PFSK-1 (cell line): ENCODE measurements at regions not wholly inside any gene's neighbourhood (a gene's known extent, or its start where the extent isn't known, plus 50 kb on each side); places are given as distances from the start of the nearest gene placed in this dataset.

ENCODE experiments used
- FOXP2 ChIP-seq: optimal IDR thresholded peaks from 2 replicates; pipeline ENCODE3; 2011; ENCODE audit warnings: borderline replicate concordance, control low read depth, inconsistent platforms; ENCODE audit not compliant: insufficient read depth; ENCODE audit errors: extremely low read length, extremely low read depth
- POLR2AphosphoS5 ChIP-seq: IDR thresholded peaks from 2 replicates; pipeline ENCODE4 v1.6.1; 2012; ENCODE audit warnings: low read depth, mild to moderate bottlenecking, control low read depth, low read length, moderate library complexity
- REST ChIP-seq, 2 experiments: IDR thresholded peaks; 2 replicates each; pipeline versions ENCODE4 v1.6.1 to v1.8.0; 2011 to 2012; ENCODE audit warnings: low read depth in 2 of 2, low read length in 2 of 2, control low read depth in 1 of 2, inconsistent platforms in 1 of 2, mild to moderate bottlenecking in 1 of 2, moderate library complexity in 1 of 2; ENCODE audit not compliant: insufficient read depth in 1 of 2
- SIN3A ChIP-seq: IDR thresholded peaks from 2 replicates; pipeline ENCODE4 v1.6.1; 2012; ENCODE audit warnings: mild to moderate bottlenecking, low read length, moderate library complexity, borderline replicate concordance; ENCODE audit not compliant: insufficient read depth
- TAF1 ChIP-seq: IDR thresholded peaks from 2 replicates; pipeline ENCODE4 v1.6.1; 2012; ENCODE audit warnings: low read length, control low read depth, borderline replicate concordance; ENCODE audit not compliant: insufficient read depth

DNA sequence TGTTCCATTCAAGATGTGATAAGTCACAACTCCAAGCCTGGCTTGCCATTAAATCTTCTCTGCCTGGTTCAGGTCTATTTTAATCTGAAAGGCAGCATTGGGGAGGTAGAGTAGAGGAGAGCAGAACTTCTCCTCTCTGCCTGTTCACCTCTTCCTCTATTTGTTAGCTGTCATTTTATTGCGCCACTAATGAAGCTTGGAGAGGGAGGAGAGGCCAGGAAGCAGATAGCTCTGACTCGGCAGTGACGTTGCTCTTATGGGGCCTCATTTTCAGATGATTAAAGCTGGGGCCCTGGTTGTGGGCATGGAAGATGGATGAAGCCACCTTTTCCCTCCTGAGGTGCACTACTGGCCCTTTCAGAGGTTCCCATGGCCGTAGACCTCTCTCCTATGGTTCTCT lies 207.3 kb downstream of the MID1IP1 start:
- TF ChIP-seq TAF1 (no peak), REST (IDR thresholded peaks at IDR 0.05; ENCODE audit: insufficient read depth in 1 of 2, low read depth in 2 of 2, low read length in 2 of 2) (no peak), SIN3A (no peak), FOXP2 (no peak), POLR2AphosphoS5 (no peak)

GRCh38 chrX:39011454-39012221 lies 210.4 kb downstream of the MID1IP1 start:
- no peak for TF ChIP-seq SIN3A
- no peak for TF ChIP-seq FOXP2
- TF ChIP-seq REST (IDR thresholded peaks at IDR 0.05; ENCODE audit: insufficient read depth in 1 of 2, low read depth in 2 of 2, low read length in 2 of 2), result no peak
- TF ChIP-seq TAF1, result no peak
- no peak for TF ChIP-seq POLR2AphosphoS5

DNA sequence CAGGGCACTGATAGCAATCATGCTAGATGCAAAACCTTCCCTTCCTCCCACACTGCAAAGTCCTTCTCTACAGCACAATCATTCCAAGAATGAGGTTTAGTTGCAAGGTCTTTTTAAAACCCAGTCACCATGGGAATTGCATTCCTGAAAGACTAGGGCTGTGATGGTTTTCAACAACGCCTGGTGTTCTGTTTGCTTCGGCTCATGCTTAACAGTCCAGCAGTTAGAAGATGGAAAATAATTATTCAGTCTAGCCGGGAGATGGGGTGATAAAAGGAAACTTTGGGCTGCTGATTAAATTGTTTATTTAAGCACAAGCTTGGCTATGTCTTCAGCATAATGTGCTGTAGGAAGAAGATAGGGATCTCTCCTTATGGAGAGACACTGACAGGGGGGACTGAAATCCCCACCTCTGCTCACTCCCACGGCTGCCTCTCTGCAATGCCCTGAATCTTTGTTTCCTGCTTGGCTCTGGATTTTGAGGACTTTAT lies 211.4 kb downstream of the MID1IP1 start:
- TF ChIP-seq SIN3A, result 0 out of 2 replicates have a peak, but pooled peaks have one; percentile 49
- no peak for TF ChIP-seq TAF1

GRCh38 chrX:39016556-39016955 lies 215.3 kb downstream of the MID1IP1 start:
- TF ChIP-seq SIN3A, result no peak
- TF ChIP-seq TAF1, result no peak
- no peak for TF ChIP-seq POLR2AphosphoS5
- no peak for TF ChIP-seq REST (IDR thresholded peaks at IDR 0.05; ENCODE audit: insufficient read depth in 1 of 2, low read depth in 2 of 2, low read length in 2 of 2)
- TF ChIP-seq FOXP2, result no peak

GRCh38 chrX:39017077-39017476 lies 215.8 kb downstream of the MID1IP1 start:
- TF ChIP-seq FOXP2 (no peak), REST (IDR thresholded peaks at IDR 0.05; ENCODE audit: insufficient read depth in 1 of 2, low read depth in 2 of 2, low read length in 2 of 2) (no peak), SIN3A (no peak), TAF1 (no peak), POLR2AphosphoS5 (no peak)
